ENCODE measurements at regions not wholly inside any gene's neighbourhood (a gene's known extent, or its start where the extent isn't known, plus 50 kb on each side); places are given as distances from the start of the nearest gene placed in this dataset.

- H3K4me1 Mint-ChIP-seq (ENCODE audit: insufficient read depth, unreplicated experiment) = peaks cover 14% of the 10 kb centered on the region
- POLR2A ChIA-PET = interaction anchor here (0.8 kb wide), 1 partner anchor 21 kb away, joined by 3 read pairs; no protein-coding TSS in a partner anchor
- no TSS peak for BruUV-seq (replicated peaks)
Measured at GRCh38 chr4:181682367-181683047, 560.7 kb upstream of the TENM3 start.

GRCh38 chr4:181684310-181684709 lies 558.9 kb upstream of the TENM3 start:
- CTCF ChIA-PET = interaction anchor here (1.0 kb wide), 1 partner anchor 25 kb away, joined by 3 read pairs; no protein-coding TSS in a partner anchor
- Mint-ChIP-seq H3K27me3 (ENCODE audit: insufficient read depth, unreplicated experiment) (no peaks in the 10 kb centered on the region), H3K9me3 (ENCODE audit: unreplicated experiment) (peaks cover 5% of the 10 kb centered on the region), H3K4me3 (ENCODE audit: unreplicated experiment) (no peak overlapping the region), H3K36me3 (ENCODE audit: insufficient read depth, unreplicated experiment) (peaks cover 7% of the 10 kb centered on the region), H3K27ac (ENCODE audit: low read depth, unreplicated experiment) (no peak overlapping the region), H3K4me1 (ENCODE audit: insufficient read depth, unreplicated experiment) (peaks cover 14% of the 10 kb centered on the region)
- intact Hi-C loops (cut with micrococcal nuclease) = loop anchor here (10.0 kb wide), 1 partner anchor 110 kb away; no protein-coding TSS in a partner anchor
- BruUV-seq (replicated peaks) = no TSS peak
- POLR2A ChIA-PET = no interaction called here
- peak; percentile 66 for DNase-seq (ENCODE audit: unreplicated experiment)
- TF ChIP-seq CTCF (IDR thresholded peaks at IDR 0.05; ENCODE audit: unreplicated experiment) = no peak

More at GRCh38 chr4:181682367-181683047, 560.7 kb upstream of the TENM3 start:
- CTCF ChIA-PET = interaction anchor here (1.0 to 1.2 kb wide), 2 partner anchors 10 to 145 kb away, joined by 3 to 4 read pairs; no protein-coding TSS in a partner anchor
- H3K36me3 Mint-ChIP-seq (ENCODE audit: insufficient read depth, unreplicated experiment) = peaks cover 7% of the 10 kb centered on the region
- TF ChIP-seq CTCF (IDR thresholded peaks at IDR 0.05; ENCODE audit: unreplicated experiment) = no peak
- H3K27me3 Mint-ChIP-seq (ENCODE audit: insufficient read depth, unreplicated experiment) = no peaks in the 10 kb centered on the region
- H3K4me3 Mint-ChIP-seq (ENCODE audit: unreplicated experiment) = no peak overlapping the region
- intact Hi-C loops (cut with micrococcal nuclease) = loop anchor here (10.0 kb wide), 1 partner anchor 112 kb away; no protein-coding TSS in a partner anchor
- H3K9me3 Mint-ChIP-seq (ENCODE audit: unreplicated experiment) = peaks cover 5% of the 10 kb centered on the region
- H3K27ac Mint-ChIP-seq (ENCODE audit: low read depth, unreplicated experiment) = no peak overlapping the region
- DNase-seq (ENCODE audit: unreplicated experiment) = peak; percentile 16

GRCh38 chr4:181685461-181685860 lies 557.7 kb upstream of the TENM3 start:
- DNase-seq (ENCODE audit: unreplicated experiment) = peak; percentile 59
- H3K27ac Mint-ChIP-seq (ENCODE audit: low read depth, unreplicated experiment) = peak overlapping the region; percentile 32
- H3K9me3 Mint-ChIP-seq (ENCODE audit: unreplicated experiment) = peaks cover 5% of the 10 kb centered on the region
- no TSS peak for BruUV-seq (replicated peaks)
- H3K4me3 Mint-ChIP-seq (ENCODE audit: unreplicated experiment) = peak overlapping the region; percentile 7
- no peak for TF ChIP-seq CTCF (IDR thresholded peaks at IDR 0.05; ENCODE audit: unreplicated experiment)
- intact Hi-C loops (cut with micrococcal nuclease) = loop anchor here (10.0 kb wide), 1 partner anchor 109 kb away; no protein-coding TSS in a partner anchor
- peaks cover 14% of the 10 kb centered on the region for H3K4me1 Mint-ChIP-seq (ENCODE audit: insufficient read depth, unreplicated experiment)
- ChIA-PET POLR2A (no interaction called here), CTCF (interaction anchor here (0.6 to 0.7 kb wide), 3 partner anchors 154 to 898 kb away, joined by 3 to 7 read pairs (median 3); no protein-coding TSS in a partner anchor)
- H3K27me3 Mint-ChIP-seq (ENCODE audit: insufficient read depth, unreplicated experiment) = no peaks in the 10 kb centered on the region
- H3K36me3 Mint-ChIP-seq (ENCODE audit: insufficient read depth, unreplicated experiment) = peaks cover 7% of the 10 kb centered on the region

GRCh38 chr4:181685911-181686310 lies 557.3 kb upstream of the TENM3 start:
- H3K36me3 Mint-ChIP-seq (ENCODE audit: insufficient read depth, unreplicated experiment) = peaks cover 7% of the 10 kb centered on the region
- H3K9me3 Mint-ChIP-seq (ENCODE audit: unreplicated experiment) = peaks cover 5% of the 10 kb centered on the region
- no TSS peak for BruUV-seq (replicated peaks)
- intact Hi-C loops (cut with micrococcal nuclease) = loop anchor here (1.0 to 10.0 kb wide), 2 partner anchors 25 to 109 kb away; no protein-coding TSS in a partner anchor
- CTCF ChIA-PET = interaction anchor here (0.6 to 0.7 kb wide), 2 partner anchors 155 to 899 kb away, joined by 3 read pairs; no protein-coding TSS in a partner anchor
- peak; percentile 74 for DNase-seq (ENCODE audit: unreplicated experiment)
- no peaks in the 10 kb centered on the region for H3K27me3 Mint-ChIP-seq (ENCODE audit: insufficient read depth, unreplicated experiment)
- no peak for TF ChIP-seq CTCF (IDR thresholded peaks at IDR 0.05; ENCODE audit: unreplicated experiment)
- peak overlapping the region; percentile 7 for H3K4me3 Mint-ChIP-seq (ENCODE audit: unreplicated experiment)
- peaks cover 14% of the 10 kb centered on the region for H3K4me1 Mint-ChIP-seq (ENCODE audit: insufficient read depth, unreplicated experiment)
- H3K27ac Mint-ChIP-seq (ENCODE audit: low read depth, unreplicated experiment) = peak overlapping the region; percentile 32
- POLR2A ChIA-PET = interaction anchor here (0.7 kb wide), 1 partner anchor 11 kb away, joined by 4 read pairs; no protein-coding TSS in a partner anchor
